Type B pancreatic cell (in vitro differentiated cells): ENCODE measurements at regions not wholly inside any gene's neighbourhood (a gene's known extent, or its start where the extent isn't known, plus 50 kb on each side); places are given as distances from the start of the nearest gene placed in this dataset.

Source experiments
- DNase-seq: peaks from one replicate; pipeline ENCODE4 v3.0.0; 2021; ENCODE audit warnings: mixed read lengths; ENCODE audit not compliant: unreplicated experiment; ENCODE audit errors: extremely low spot score
- H3K27ac Mint-ChIP-seq: 2 replicates; pipeline ENCODE4 v1.8.0; 2021; ENCODE audit warnings: mild to moderate bottlenecking, mixed read lengths
- H3K27me3 Mint-ChIP-seq: 2 replicates; pipeline ENCODE4 v1.8.0; 2021; ENCODE audit warnings: mixed read lengths
- H3K36me3 Mint-ChIP-seq: 2 replicates; pipeline ENCODE4 v1.8.0; 2021; ENCODE audit warnings: mixed read lengths
- H3K4me1 Mint-ChIP-seq: one replicate; pipeline ENCODE4 v1.8.0; 2021; ENCODE audit warnings: mixed read lengths; ENCODE audit not compliant: unreplicated experiment
- H3K4me3 Mint-ChIP-seq: 2 replicates; pipeline ENCODE4 v1.8.0; 2021; ENCODE audit warnings: mild to moderate bottlenecking, mixed read lengths
- H3K9me3 Mint-ChIP-seq: 2 replicates; pipeline ENCODE4 v1.8.0; 2021; ENCODE audit warnings: mixed read lengths
- TF ChIP-seq, protein P1 (sequence below): fragments of 200-600 bp; sonication (generic); conservative IDR thresholded peaks from 2 replicates; pipeline ENCODE4 v1.5.0; 2021; ENCODE audit warnings: antibody characterized with exemption, mild to moderate bottlenecking

DNA sequence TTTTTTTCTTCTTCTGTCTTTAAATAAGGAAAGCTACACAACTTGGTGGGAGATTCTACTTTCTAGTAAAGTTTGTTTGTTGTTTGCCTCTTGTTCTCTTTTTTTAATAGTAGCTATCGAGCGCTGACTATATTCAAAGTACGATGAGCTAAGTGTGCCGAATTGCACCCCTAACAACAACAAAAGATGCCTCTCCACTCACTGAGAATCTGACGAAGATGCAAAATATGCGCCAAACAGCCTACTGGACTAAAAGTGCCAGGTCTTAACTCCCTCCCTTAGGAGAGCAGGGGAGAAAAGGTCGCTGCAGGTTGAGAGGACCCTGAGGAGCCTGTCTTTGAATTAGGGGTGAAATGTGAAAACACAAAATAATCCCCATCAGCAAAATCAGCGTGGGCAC, 713.8 kb upstream of the WWC1 start:
- no peaks in the 10 kb centered on the region for H3K36me3 Mint-ChIP-seq
- no peak for DNase-seq
- peaks cover 50% of the 10 kb centered on the region for H3K27me3 Mint-ChIP-seq
- no peak overlapping the region for H3K27ac Mint-ChIP-seq
- no peak overlapping the region for H3K4me3 Mint-ChIP-seq
- TF ChIP-seq, protein P1, sequence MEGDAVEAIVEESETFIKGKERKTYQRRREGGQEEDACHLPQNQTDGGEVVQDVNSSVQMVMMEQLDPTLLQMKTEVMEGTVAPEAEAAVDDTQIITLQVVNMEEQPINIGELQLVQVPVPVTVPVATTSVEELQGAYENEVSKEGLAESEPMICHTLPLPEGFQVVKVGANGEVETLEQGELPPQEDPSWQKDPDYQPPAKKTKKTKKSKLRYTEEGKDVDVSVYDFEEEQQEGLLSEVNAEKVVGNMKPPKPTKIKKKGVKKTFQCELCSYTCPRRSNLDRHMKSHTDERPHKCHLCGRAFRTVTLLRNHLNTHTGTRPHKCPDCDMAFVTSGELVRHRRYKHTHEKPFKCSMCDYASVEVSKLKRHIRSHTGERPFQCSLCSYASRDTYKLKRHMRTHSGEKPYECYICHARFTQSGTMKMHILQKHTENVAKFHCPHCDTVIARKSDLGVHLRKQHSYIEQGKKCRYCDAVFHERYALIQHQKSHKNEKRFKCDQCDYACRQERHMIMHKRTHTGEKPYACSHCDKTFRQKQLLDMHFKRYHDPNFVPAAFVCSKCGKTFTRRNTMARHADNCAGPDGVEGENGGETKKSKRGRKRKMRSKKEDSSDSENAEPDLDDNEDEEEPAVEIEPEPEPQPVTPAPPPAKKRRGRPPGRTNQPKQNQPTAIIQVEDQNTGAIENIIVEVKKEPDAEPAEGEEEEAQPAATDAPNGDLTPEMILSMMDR, result no peak
- peaks cover 26% of the 10 kb centered on the region for H3K4me1 Mint-ChIP-seq
- H3K9me3 Mint-ChIP-seq, result no peaks in the 10 kb centered on the region

- Mint-ChIP-seq H3K4me1 (peaks cover 19% of the 10 kb centered on the region), H3K36me3 (no peaks in the 10 kb centered on the region), H3K27ac (no peak overlapping the region), H3K27me3 (peaks cover 41% of the 10 kb centered on the region), H3K4me3 (no peak overlapping the region), H3K9me3 (no peaks in the 10 kb centered on the region)
- no peak for DNase-seq
- TF ChIP-seq, protein P1, result no peak
Measured at GRCh38 chr5:167578977-167579692, 712.3 kb upstream of the WWC1 start.

GRCh38 chr5:167579693-167580055, 711.8 kb upstream of the WWC1 start:
- TF ChIP-seq, protein P1, result no peak
- no peak for DNase-seq
- Mint-ChIP-seq H3K4me1 (peaks cover 19% of the 10 kb centered on the region), H3K27me3 (peaks cover 35% of the 10 kb centered on the region), H3K9me3 (no peaks in the 10 kb centered on the region), H3K4me3 (no peak overlapping the region), H3K36me3 (no peaks in the 10 kb centered on the region), H3K27ac (no peak overlapping the region)

DNA sequence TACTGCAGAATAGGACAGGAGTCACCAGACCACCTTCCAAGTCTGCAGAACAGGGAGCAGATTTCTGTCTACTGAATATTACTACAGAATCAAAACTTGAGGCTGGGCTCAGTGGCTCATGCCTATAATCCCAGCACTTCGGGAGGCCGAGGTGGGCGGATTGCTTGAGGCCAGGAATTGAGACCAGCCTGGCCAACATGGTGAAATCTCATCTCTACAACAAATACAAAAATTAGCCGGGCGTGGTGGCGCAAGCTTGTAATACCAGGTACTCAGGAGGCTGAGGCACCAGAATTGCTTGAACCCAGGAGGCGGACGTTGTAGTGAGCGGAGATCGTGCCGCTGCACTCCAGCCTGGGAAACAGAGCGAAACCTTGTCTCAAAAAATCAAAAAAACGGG, 710.8 kb upstream of the WWC1 start:
- Mint-ChIP-seq H3K4me3 (no peak overlapping the region), H3K27ac (no peak overlapping the region), H3K27me3 (peaks cover 26% of the 10 kb centered on the region), H3K4me1 (peaks cover 19% of the 10 kb centered on the region), H3K9me3 (no peaks in the 10 kb centered on the region), H3K36me3 (peaks cover 3% of the 10 kb centered on the region)
- DNase-seq, result no peak
- TF ChIP-seq, protein P1, result no peak

DNA sequence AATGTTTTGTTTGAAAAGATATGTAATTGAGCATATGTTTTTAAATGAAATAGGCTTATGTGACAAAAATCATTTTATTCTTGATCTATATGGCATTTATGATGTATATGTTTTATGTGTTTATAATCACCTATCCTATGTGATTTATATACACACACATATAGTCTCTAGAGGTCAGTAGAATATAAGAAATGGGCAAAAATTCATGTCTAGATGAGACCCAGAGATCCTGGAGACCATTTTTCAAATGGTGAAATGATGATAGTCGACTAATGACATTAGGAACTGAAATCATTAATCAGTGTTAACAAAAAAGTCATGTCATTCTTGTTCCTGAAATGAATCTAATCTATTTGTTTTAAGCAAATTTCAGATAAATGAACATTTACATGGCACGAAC, 709.2 kb upstream of the WWC1 start:
- Mint-ChIP-seq H3K4me3 (no peak overlapping the region), H3K36me3 (peaks cover 3% of the 10 kb centered on the region), H3K27ac (no peak overlapping the region), H3K27me3 (peaks cover 12% of the 10 kb centered on the region), H3K4me1 (peaks cover 13% of the 10 kb centered on the region), H3K9me3 (no peaks in the 10 kb centered on the region)
- TF ChIP-seq, protein P1, result no peak
- no peak for DNase-seq
